Hepatocyte (in vitro differentiated cells): ENCODE measurements at regions not wholly inside any gene's neighbourhood (a gene's known extent, or its start where the extent isn't known, plus 50 kb on each side); places are given as distances from the start of the nearest gene placed in this dataset.

ENCODE experiments used
- CTCF ChIP-seq: fragments of 200-600 bp; sonication (generic); IDR thresholded peaks from 2 replicates; pipeline ENCODE4 v1.5.1; 2016; ENCODE audit warnings: antibody characterized with exemption, mild to moderate bottlenecking; ENCODE audit not compliant: poor library complexity
- EZH2 ChIP-seq: fragments of 200-600 bp; sonication (generic); IDR thresholded peaks from 2 replicates; pipeline ENCODE4 v1.6.1; 2016; ENCODE audit warnings: antibody characterized with exemption, mild to moderate bottlenecking, borderline replicate concordance
- EZH2phosphoT487 ChIP-seq: fragments of 200-600 bp; sonication (generic); IDR thresholded peaks from one replicate; pipeline ENCODE4 v1.6.1; 2018; ENCODE audit warnings: antibody characterized with exemption, mild to moderate bottlenecking, low read depth, moderate library complexity; ENCODE audit not compliant: unreplicated experiment, severe bottlenecking

DNA sequence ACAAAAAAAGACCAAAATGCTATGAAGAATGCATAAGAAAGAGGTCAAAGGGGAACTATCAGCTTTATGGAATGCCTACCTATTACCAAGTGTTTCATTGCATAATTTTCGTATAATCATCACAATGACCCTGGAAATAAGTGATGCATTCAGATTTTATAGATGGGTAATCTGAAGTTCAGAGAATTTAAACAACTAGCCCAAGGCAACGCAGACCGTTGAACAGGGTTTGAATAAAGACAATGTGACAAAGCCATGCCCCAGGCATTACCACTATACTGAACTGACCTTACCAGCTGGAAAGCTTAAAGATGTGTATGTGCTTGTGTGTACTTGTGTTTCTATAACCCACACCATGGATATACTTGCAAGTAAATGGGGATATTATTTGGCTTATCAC, 827.6 kb upstream of the ADGRL2 start:
- TF ChIP-seq CTCF: no peak
- no peak for TF ChIP-seq EZH2
- TF ChIP-seq EZH2phosphoT487: no peak
